Large intestine (tissue), 3 donors: ENCODE measurements at regions not wholly inside any gene's neighbourhood (a gene's known extent, or its start where the extent isn't known, plus 50 kb on each side); places are given as distances from the start of the nearest gene placed in this dataset.

ENCODE experiments used
- DNase-seq, 2 donors: peaks; one replicate each; pipeline versions ENCODE4 v3.0.0 to v3.0.0-alpha.2; 2013
- H3K27ac ChIP-seq: one replicate; pipeline ENCODE4 v1.5.1; 2013; ENCODE audit warnings: low read length
- H3K27me3 ChIP-seq: 2 replicates; pipeline ENCODE4 v1.6.1; 2013; ENCODE audit warnings: low read length; ENCODE audit not compliant: control insufficient read depth, insufficient read depth
- H3K36me3 ChIP-seq: 2 replicates; pipeline ENCODE4 v1.6.1; 2013; ENCODE audit warnings: low read length; ENCODE audit not compliant: control insufficient read depth, insufficient read depth
- H3K4me1 ChIP-seq: one replicate; pipeline ENCODE4 v1.6.1; 2013; ENCODE audit warnings: low read length; ENCODE audit not compliant: control insufficient read depth, insufficient read depth
- H3K4me3 ChIP-seq: one replicate; pipeline ENCODE4 v1.5.1; 2013; ENCODE audit warnings: low read length
- H3K9me3 ChIP-seq: one replicate; pipeline ENCODE4 v1.6.1; 2013; ENCODE audit warnings: mild to moderate bottlenecking, low read depth, low read length, moderate library complexity; ENCODE audit not compliant: control insufficient read depth
- WGBS: methylation state at CpG from one replicate; pipeline ENCODE4 v1.1.5; 2013; ENCODE audit warnings: low lambda C conversion rate; ENCODE audit not compliant: insufficient coverage; 5-methylcytosine and 5-hydroxymethylcytosine counted together

GRCh38 chr14:41418851-41419250 is 187.8 kb upstream of the LRFN5 start:
- Histone ChIP-seq H3K36me3 (no peaks in the 10 kb centered on the region), H3K4me3 (no peak overlapping the region), H3K9me3 (no peaks in the 10 kb centered on the region), H3K27me3 (no peaks in the 10 kb centered on the region), H3K27ac (no peak overlapping the region), H3K4me1 (no peaks in the 10 kb centered on the region)
- DNase-seq, result no peak
- WGBS, result 80% methylated on average over 2 of the region's 5 CpGs

GRCh38 chr14:41409806-41410205 is 196.9 kb upstream of the LRFN5 start:
- DNase-seq, result no peak

GRCh38 chr14:41404126-41404525 is 202.6 kb upstream of the LRFN5 start:
- H3K27me3 ChIP-seq, result no peaks in the 10 kb centered on the region
- DNase-seq, result no peak

More at GRCh38 chr14:41409806-41410205, 196.9 kb upstream of the LRFN5 start:
- H3K36me3 ChIP-seq, result no peaks in the 10 kb centered on the region
- H3K9me3 ChIP-seq, result no peaks in the 10 kb centered on the region
- H3K27me3 ChIP-seq, result no peaks in the 10 kb centered on the region
- no peak overlapping the region for H3K27ac ChIP-seq
- H3K4me1 ChIP-seq, result no peaks in the 10 kb centered on the region
- H3K4me3 ChIP-seq, result no peak overlapping the region

GRCh38 chr14:41403360-41403759 is 203.3 kb upstream of the LRFN5 start:
- no peak for DNase-seq
- Histone ChIP-seq H3K27me3 (no peaks in the 10 kb centered on the region), H3K9me3 (no peaks in the 10 kb centered on the region), H3K36me3 (no peaks in the 10 kb centered on the region), H3K4me3 (no peak overlapping the region), H3K27ac (no peak overlapping the region), H3K4me1 (no peaks in the 10 kb centered on the region)

More at GRCh38 chr14:41404126-41404525, 202.6 kb upstream of the LRFN5 start:
- Histone ChIP-seq H3K4me1 (no peaks in the 10 kb centered on the region), H3K27ac (no peak overlapping the region), H3K4me3 (no peak overlapping the region), H3K9me3 (no peaks in the 10 kb centered on the region), H3K36me3 (no peaks in the 10 kb centered on the region)

GRCh38 chr14:41397926-41398325 is 208.8 kb upstream of the LRFN5 start:
- no peak for DNase-seq
- no peak overlapping the region for H3K4me3 ChIP-seq
- no peak overlapping the region for H3K27ac ChIP-seq
- H3K36me3 ChIP-seq, result no peaks in the 10 kb centered on the region
- no peaks in the 10 kb centered on the region for H3K27me3 ChIP-seq
- H3K4me1 ChIP-seq, result no peaks in the 10 kb centered on the region
- H3K9me3 ChIP-seq, result no peaks in the 10 kb centered on the region

- DNase-seq, result no peak
- WGBS, result no CpG with 5 or more reads among the region's 6 CpGs
- Histone ChIP-seq H3K36me3 (no peaks in the 10 kb centered on the region), H3K4me1 (no peaks in the 10 kb centered on the region), H3K27ac (no peak overlapping the region), H3K27me3 (no peaks in the 10 kb centered on the region), H3K9me3 (no peaks in the 10 kb centered on the region), H3K4me3 (no peak overlapping the region)
These were observed 213.2 kb upstream of the LRFN5 start for GRCh38 chr14:41393512-41393911.

GRCh38 chr14:41392226-41392625 is 214.4 kb upstream of the LRFN5 start:
- Histone ChIP-seq H3K36me3 (no peaks in the 10 kb centered on the region), H3K4me1 (no peaks in the 10 kb centered on the region), H3K4me3 (no peak overlapping the region), H3K27me3 (no peaks in the 10 kb centered on the region), H3K9me3 (no peaks in the 10 kb centered on the region), H3K27ac (no peak overlapping the region)
- WGBS, result no CpG with 5 or more reads among the region's 6 CpGs
- no peak for DNase-seq

- no peak for DNase-seq
- no peaks in the 10 kb centered on the region for H3K27me3 ChIP-seq
- H3K4me3 ChIP-seq, result no peak overlapping the region
- H3K36me3 ChIP-seq, result no peaks in the 10 kb centered on the region
- 80% methylated on average over 1 of the region's 1 CpG for WGBS
- no peaks in the 10 kb centered on the region for H3K4me1 ChIP-seq
- H3K27ac ChIP-seq, result no peak overlapping the region
- no peaks in the 10 kb centered on the region for H3K9me3 ChIP-seq
These were observed 217.3 kb upstream of the LRFN5 start for GRCh38 chr14:41389355-41389754.

- no peaks in the 10 kb centered on the region for H3K36me3 ChIP-seq
- no peak for DNase-seq
- no peaks in the 10 kb centered on the region for H3K4me1 ChIP-seq
- no peak overlapping the region for H3K27ac ChIP-seq
- no peaks in the 10 kb centered on the region for H3K9me3 ChIP-seq
- 83% methylated on average over 1 of the region's 1 CpG for WGBS
- no peaks in the 10 kb centered on the region for H3K27me3 ChIP-seq
- no peak overlapping the region for H3K4me3 ChIP-seq
These were observed 220.9 kb upstream of the LRFN5 start for GRCh38 chr14:41385797-41386196.

GRCh38 chr14:41380017-41380416 is 226.7 kb upstream of the LRFN5 start:
- no peak overlapping the region for H3K4me3 ChIP-seq
- H3K27me3 ChIP-seq, result no peaks in the 10 kb centered on the region
- H3K9me3 ChIP-seq, result no peaks in the 10 kb centered on the region
- no peaks in the 10 kb centered on the region for H3K36me3 ChIP-seq
- no peak for DNase-seq
- H3K4me1 ChIP-seq, result no peaks in the 10 kb centered on the region
- no peak overlapping the region for H3K27ac ChIP-seq

- no peak for DNase-seq
- Histone ChIP-seq H3K27ac (no peak overlapping the region), H3K36me3 (no peaks in the 10 kb centered on the region), H3K4me1 (no peaks in the 10 kb centered on the region), H3K9me3 (no peaks in the 10 kb centered on the region), H3K4me3 (no peak overlapping the region), H3K27me3 (no peaks in the 10 kb centered on the region)
- 100% methylated on average over 1 of the region's 2 CpGs for WGBS
These were observed 228.2 kb upstream of the LRFN5 start for GRCh38 chr14:41378526-41378925.

- Histone ChIP-seq H3K4me3 (no peak overlapping the region), H3K27ac (no peak overlapping the region)
- WGBS, result 100% methylated on average over 1 of the region's 2 CpGs
These were observed 228.7 kb upstream of the LRFN5 start for GRCh38 chr14:41377932-41378331.

More at GRCh38 chr14:41377932-41378331, 228.7 kb upstream of the LRFN5 start:
- H3K27me3 ChIP-seq, result no peaks in the 10 kb centered on the region
- no peaks in the 10 kb centered on the region for H3K36me3 ChIP-seq
- no peak for DNase-seq
- no peaks in the 10 kb centered on the region for H3K4me1 ChIP-seq
- no peaks in the 10 kb centered on the region for H3K9me3 ChIP-seq
